ENCODE measurements at regions not wholly inside any gene's neighbourhood (a gene's known extent, or its start where the extent isn't known, plus 50 kb on each side); places are given as distances from the start of the nearest gene placed in this dataset.

GRCh38 chr2:41933046-41933420 lies 114.8 kb upstream of the PKDCC start:
- no peak for DNase-seq (ENCODE audit: low spot score)

GRCh38 chr2:41933585-41934320 lies 114.1 kb upstream of the PKDCC start:
- no peak for DNase-seq (ENCODE audit: low spot score)

DNA sequence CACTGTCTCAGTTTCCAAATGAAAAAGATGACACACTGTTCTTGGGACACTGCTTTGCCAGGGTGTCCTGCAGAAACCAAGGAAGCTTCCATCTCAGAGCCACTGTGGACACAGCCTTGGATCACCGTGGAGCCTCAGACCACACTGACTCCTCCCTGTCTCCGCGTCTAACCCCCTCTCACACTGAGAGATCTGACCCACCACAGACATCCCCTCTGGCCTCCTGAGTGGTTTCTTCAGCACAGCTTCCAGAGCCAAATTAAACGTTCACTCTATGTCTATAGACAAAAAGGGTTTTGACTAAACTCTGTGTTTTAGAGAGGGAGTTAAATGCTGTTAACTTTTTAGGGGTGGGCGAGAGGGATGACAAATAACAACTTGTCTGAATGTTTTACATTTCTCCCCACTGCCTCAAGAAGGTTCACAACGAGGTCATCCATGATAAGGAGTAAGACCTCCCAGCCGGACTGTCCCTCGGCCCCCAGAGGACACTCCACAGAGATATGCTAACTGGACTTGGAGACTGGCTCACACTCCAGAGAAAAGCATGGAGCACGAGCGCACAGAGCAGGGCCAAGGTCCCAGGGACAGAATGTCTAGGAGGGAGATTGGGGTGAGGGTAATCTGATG lies 113.4 kb upstream of the PKDCC start:
- DNase-seq (ENCODE audit: low spot score), result no peak

- no peak for DNase-seq (ENCODE audit: low spot score)
These were observed 112.8 kb upstream of the PKDCC start for GRCh38 chr2:41935002-41935401.

GRCh38 chr2:41935825-41936224 lies 112.0 kb upstream of the PKDCC start:
- DNase-seq (ENCODE audit: low spot score), result no peak

DNA sequence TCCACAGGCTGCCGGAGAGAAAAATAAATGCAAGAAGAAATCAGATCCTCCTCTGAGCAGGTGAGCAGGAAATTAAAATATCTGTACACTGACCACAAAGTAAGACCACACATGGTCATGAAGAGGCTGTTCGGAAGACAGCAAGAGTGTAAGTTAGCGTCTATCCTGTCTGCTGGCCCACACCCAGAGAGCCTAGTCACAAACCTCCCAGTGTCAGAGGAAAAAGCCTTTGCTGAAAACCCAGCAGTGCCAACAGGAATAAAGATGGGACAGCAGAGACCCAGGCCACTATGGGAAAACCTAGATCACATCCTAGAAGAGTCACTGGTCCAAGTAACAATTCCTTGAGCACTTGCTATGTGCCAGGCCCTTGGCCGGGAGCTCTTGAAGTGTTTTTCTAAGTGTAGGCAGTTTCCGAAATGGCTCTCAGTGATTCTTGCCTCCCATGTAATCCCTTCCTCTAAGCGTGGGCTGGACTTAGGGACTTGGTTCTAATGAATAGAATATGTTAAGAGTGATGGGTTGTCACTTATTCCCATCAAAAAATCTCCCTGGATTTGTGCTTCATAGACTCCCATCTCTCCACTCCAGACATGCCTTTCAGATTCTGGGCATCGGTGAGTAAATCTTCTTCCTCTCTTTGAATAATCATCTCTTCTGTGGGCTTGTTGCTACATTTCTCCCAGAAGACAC lies 110.9 kb upstream of the PKDCC start:
- no peak for DNase-seq (ENCODE audit: low spot score)

GRCh38 chr2:41937464-41937906 lies 110.3 kb upstream of the PKDCC start:
- no peak for DNase-seq (ENCODE audit: low spot score)

DNA sequence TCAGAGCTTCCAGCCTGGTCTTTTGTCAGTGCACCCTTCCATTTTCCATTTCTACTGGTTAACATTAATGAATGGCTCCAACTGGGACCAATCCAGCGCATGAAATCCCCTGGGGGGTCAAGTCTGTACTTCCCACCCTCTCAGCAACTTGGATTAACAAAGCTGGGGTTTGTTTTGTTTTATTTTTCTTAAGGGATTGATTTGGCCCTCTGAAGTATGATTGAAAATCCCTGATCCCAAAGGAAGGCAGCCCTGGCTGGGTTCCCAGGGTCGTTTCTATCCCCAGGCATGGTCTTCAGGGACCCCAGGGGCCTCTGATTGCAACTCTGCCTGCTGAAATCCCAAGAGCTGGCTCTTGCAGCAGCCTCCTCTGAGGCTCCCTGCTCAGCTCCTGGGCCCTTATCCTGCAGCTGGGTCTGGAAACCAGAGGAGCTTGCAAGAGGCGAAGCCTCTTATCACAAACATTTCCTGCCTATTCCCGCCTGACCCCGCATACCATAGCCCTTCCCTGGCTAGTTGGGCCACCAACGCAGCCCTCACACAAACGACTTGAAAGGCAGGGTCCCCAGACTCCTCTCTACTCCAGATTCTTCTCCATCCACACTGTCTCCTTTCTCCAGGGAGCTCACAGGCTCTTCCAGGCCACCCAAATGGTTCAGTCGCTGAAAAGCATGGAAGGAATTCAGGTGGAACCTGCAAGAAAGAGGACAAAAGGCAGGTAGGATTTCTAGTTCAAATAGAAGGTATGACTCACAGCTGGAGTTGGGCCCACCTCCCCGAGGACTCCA lies 109.7 kb upstream of the PKDCC start:
- DNase-seq (ENCODE audit: low spot score), result no peak

DNA sequence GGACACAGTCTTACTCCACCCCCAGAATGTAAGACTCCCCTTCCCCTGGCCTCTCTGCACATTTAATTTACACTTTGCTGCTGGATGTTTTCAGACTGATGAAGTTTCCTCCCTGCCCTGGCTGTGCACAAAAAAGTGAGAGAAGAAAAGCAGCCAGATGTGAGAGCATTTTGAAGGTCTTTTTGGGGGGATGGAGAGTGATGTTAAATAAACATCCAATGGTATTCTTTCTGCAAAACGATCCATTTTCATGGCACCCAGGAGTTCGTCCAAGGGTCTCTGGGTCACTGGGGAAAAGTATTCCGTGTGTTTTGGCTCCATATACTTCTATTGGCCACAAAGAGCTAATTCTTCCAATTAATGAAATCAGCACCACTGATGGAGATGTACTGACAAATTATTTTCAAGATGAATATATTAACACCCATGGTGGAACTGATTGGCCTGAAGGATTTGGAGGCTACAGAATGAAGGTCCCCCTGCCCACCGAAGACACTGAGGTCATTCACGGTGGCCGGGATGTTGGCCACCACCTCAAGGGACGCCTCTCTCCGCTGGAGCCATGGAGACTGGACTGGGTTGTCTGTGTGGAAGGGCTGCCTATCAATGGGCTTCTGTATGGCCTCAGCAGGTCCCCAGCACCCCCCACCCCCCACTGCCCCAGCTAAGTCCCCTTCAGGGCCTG lies 107.6 kb upstream of the PKDCC start:
- no peak for DNase-seq (ENCODE audit: low spot score)

GRCh38 chr2:41940745-41941063 lies 107.1 kb upstream of the PKDCC start:
- DNase-seq (ENCODE audit: low spot score), result no peak

DNA sequence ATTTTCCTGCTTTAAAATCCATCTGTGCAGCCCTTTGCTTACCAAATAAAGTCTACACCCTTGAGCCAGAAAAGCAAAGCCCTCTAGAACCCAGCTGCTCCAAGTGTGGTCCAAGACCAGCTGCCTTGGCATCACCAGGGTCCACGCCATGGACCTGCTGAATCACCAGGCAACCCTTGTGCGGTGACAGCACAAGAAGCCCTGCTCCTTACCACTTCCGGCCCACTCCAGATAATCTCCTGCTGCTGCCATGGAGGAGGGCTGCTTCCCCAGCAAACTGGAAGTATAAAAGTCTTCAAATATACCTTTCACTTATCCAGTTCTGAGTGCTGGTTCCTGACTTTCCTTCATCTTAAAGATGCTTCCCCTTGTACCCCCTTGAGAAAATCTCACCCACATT lies 106.0 kb upstream of the PKDCC start:
- no peak for DNase-seq (ENCODE audit: low spot score)

DNA sequence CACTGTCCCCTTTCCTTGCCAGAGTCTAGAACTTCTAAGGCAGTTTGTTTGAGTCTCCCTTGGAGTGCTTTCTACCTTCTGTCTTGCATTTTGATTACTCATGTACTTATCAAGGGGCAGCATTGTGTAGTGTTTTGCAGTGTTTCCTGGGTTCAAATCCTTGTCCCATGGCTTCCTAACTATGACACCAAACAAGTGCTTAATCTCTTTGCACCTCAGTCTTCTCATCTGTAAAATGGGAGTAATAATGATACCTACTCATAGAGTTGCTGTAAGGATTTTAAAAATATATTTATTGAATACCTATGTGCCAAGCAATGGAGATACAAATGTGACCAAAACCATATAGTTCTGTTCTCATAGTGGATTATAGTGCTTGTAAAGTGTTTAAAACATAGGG lies 105.5 kb upstream of the PKDCC start:
- DNase-seq (ENCODE audit: low spot score), result no peak

- DNase-seq (ENCODE audit: low spot score), result no peak
These were observed 104.7 kb upstream of the PKDCC start for GRCh38 chr2:41943159-41943558.

- no peak for DNase-seq (ENCODE audit: low spot score)
These were observed 103.5 kb upstream of the PKDCC start for GRCh38 chr2:41944220-41944880.

- no peak for DNase-seq (ENCODE audit: low spot score)
These were observed 100.0 kb upstream of the PKDCC start for GRCh38 chr2:41947701-41948396.

DNA sequence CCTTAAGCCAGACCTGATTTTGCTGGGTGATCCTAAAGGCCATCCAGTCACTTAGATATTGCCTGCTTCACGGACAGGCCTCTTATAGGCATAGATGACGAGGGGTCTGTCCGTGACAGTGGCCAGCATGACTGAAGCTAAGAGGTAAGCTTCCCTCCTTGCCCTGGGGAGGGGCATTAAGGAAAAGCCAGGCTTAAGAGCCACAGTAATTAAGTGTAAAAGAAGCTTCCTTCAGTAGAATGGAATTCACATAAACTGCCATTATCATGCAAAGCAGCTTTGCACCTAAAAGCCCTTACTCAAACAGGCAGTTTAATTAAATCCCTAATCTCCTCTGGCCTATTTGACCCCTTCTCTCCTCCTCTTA lies 99.4 kb upstream of the PKDCC start:
- DNase-seq (ENCODE audit: low spot score), result no peak

DNA sequence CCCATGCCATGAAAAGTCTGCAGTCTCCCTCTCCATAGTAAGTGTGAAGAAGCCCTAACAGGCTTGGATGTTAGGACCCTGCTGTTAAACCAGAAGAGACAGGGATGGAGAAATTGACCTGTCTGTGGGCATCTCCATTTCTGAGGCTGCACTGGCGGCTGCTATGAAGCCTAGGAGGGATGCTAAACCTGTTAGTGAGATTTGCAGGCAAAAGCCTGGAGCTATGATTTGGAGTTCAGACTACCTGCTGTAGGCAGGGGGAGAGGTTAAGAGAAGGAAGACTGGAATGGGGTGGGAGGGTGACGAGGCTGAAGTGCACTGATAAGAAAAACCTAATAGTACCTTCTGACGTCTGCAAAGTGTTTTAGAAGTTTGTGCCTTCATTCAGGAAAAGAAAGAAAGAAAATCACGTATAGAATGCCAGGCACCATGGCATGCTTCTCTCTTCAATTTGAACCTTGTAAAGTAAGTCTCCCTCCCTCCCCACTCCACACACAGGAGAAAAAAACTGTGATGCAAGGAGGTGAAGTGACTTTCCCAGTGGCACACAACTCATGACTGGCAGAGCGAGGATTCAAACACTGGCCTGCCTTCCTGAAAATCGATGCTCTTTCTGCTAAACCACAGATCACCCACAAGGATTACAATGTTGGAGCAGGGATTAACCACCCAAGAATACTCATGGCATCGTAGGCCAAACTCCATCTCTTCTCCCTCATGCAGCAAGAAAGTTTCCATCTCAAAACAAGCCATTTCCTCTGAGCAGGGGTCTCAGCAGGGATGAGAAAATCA lies 98.5 kb upstream of the PKDCC start:
- no peak for DNase-seq (ENCODE audit: low spot score)

GRCh38 chr2:41949883-41950665 lies 97.7 kb upstream of the PKDCC start:
- no peak for DNase-seq (ENCODE audit: low spot score)

GRCh38 chr2:41950666-41950960 lies 97.2 kb upstream of the PKDCC start:
- DNase-seq (ENCODE audit: low spot score), result no peak

All from pons (tissue), 1 donor.